Cardiac muscle cell (in vitro differentiated cells and primary cell): ENCODE measurements at regions not wholly inside any gene's neighbourhood (a gene's known extent, or its start where the extent isn't known, plus 50 kb on each side); places are given as distances from the start of the nearest gene placed in this dataset.
"Not testable (repeated sequence)": the region's sequence is repeated elsewhere in the genome, so short reads cannot be mapped to it uniquely, and the experiment has no call there.

Experiments used
- DNase-seq, 2 donors: peaks; one replicate each; pipeline versions ENCODE4 v3.0.0 to v3.0.0-alpha.2; 2010 to 2017; ENCODE audit warnings: low read depth in 1 of 2, low spot score in 1 of 2
- H3K27ac ChIP-seq: fragments of 200-600 bp; sonication (generic); 2 replicates; pipeline ENCODE4 v1.5.1; 2016
- H3K27me3 ChIP-seq: fragments of 200-600 bp; sonication (generic); 2 replicates; pipeline ENCODE4 v1.6.0; 2016; ENCODE audit warnings: control low read depth
- H3K36me3 ChIP-seq: fragments of 200-600 bp; sonication (generic); 2 replicates; pipeline ENCODE4 v1.5.1; 2016; ENCODE audit warnings: control low read depth
- H3K4me1 ChIP-seq: fragments of 200-600 bp; sonication (generic); 2 replicates; pipeline ENCODE4 v1.8.1; 2017; ENCODE audit warnings: low read depth, mild to moderate bottlenecking, mixed run types
- H3K4me3 ChIP-seq: fragments of 200-600 bp; sonication (generic); 2 replicates; pipeline ENCODE4 v1.5.1; 2016; ENCODE audit warnings: mild to moderate bottlenecking
- H3K9me3 ChIP-seq: fragments of 200-600 bp; sonication (generic); 2 replicates; pipeline ENCODE4 v1.5.1; 2017; ENCODE audit warnings: low read depth, mild to moderate bottlenecking, control low read depth
- CTCF ChIP-seq: IDR thresholded peaks from 2 replicates; pipeline ENCODE4 v1.5.1; 2012; ENCODE audit warnings: low read depth, mild to moderate bottlenecking, low read length

- Histone ChIP-seq H3K27me3 (no peaks in the 10 kb centered on the region), H3K4me3 (no peak overlapping the region), H3K9me3 (no peaks in the 10 kb centered on the region), H3K4me1 (no peaks in the 10 kb centered on the region), H3K36me3 (no peaks in the 10 kb centered on the region), H3K27ac (no peak overlapping the region)
- DNase-seq, result no peak
- no peak for TF ChIP-seq CTCF
These were observed 189.6 kb upstream of the PTGFR start for GRCh38 chr1:78301141-78301540.

GRCh38 chr1:78303620-78304019, 187.2 kb upstream of the PTGFR start:
- Histone ChIP-seq H3K4me3 (no peak overlapping the region), H3K36me3 (no peaks in the 10 kb centered on the region), H3K27me3 (no peaks in the 10 kb centered on the region), H3K9me3 (no peaks in the 10 kb centered on the region), H3K27ac (no peak overlapping the region), H3K4me1 (no peaks in the 10 kb centered on the region)
- DNase-seq, result peak in 1 of 2 donors; percentile 96
- no peak for TF ChIP-seq CTCF

GRCh38 chr1:78304341-78304740, 186.4 kb upstream of the PTGFR start:
- TF ChIP-seq CTCF, result no peak
- Histone ChIP-seq H3K27ac (no peak overlapping the region), H3K27me3 (no peaks in the 10 kb centered on the region), H3K4me3 (no peak overlapping the region), H3K9me3 (no peaks in the 10 kb centered on the region), H3K4me1 (no peaks in the 10 kb centered on the region), H3K36me3 (no peaks in the 10 kb centered on the region)
- no peak for DNase-seq

DNA sequence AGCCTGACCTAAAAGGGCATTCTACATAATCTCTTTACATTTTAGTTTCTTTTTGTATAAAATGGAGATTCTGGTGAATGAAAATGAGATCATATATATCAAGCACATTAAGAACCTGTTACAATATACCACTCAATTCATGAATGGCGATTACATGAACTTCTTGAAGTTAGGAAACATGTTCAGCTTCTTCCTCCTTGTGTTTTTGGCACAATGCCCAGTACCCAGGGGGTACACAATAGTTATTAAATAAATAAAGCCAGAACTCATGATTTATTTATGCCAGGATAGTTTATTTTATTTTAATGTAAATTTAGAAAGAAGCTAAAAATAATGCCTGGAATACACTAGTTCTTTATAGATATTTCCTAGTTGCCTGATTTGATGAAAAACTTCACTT, 186.0 kb upstream of the PTGFR start:
- no peak overlapping the region for H3K4me3 ChIP-seq
- H3K4me1 ChIP-seq, result no peaks in the 10 kb centered on the region
- H3K36me3 ChIP-seq, result no peaks in the 10 kb centered on the region
- DNase-seq, result peak in 1 of 2 donors; percentile 34
- TF ChIP-seq CTCF, result no peak
- no peaks in the 10 kb centered on the region for H3K9me3 ChIP-seq
- no peaks in the 10 kb centered on the region for H3K27me3 ChIP-seq
- no peak overlapping the region for H3K27ac ChIP-seq

GRCh38 chr1:78310261-78310660, 180.5 kb upstream of the PTGFR start:
- H3K4me3 ChIP-seq, H3K27me3 ChIP-seq, DNase-seq, H3K27ac ChIP-seq, H3K36me3 ChIP-seq, H3K9me3 ChIP-seq, H3K4me1 ChIP-seq: not testable (repeated sequence)

DNA sequence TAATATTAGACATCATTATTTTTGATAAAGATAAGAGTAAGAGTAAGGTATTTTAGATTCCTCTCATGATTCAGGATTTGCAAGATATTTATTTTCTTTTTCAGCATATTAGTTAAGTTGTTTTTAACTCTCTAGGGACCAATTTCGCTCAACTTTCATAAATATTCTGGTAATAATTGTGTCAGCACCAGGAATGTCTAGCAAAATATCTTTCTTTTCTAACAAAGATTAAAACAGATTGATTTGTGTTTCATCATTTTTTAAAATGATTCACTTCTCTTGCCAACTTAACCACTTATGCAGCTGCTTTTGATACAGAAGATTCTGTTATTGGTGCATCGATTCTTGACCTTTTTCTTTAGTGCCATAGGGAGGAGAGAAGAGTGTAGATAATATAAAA, 172.8 kb upstream of the PTGFR start:
- Histone ChIP-seq H3K27ac (no peak overlapping the region), H3K9me3 (no peaks in the 10 kb centered on the region), H3K36me3 (no peaks in the 10 kb centered on the region), H3K4me1 (no peaks in the 10 kb centered on the region), H3K4me3 (no peak overlapping the region), H3K27me3 (no peaks in the 10 kb centered on the region)
- TF ChIP-seq CTCF, result no peak
- DNase-seq, result no peak
